GM23248 (cell line): ENCODE measurements at regions not wholly inside any gene's neighbourhood (a gene's known extent, or its start where the extent isn't known, plus 50 kb on each side); places are given as distances from the start of the nearest gene placed in this dataset.

Experiments
- EZH2 ChIP-seq: fragments of 200-600 bp; sonication (generic); IDR thresholded peaks from 2 replicates; pipeline ENCODE4 v1.6.1; 2018; ENCODE audit warnings: antibody characterized with exemption, mild to moderate bottlenecking; ENCODE audit not compliant: insufficient read depth, poor library complexity, severe bottlenecking
- EZH2phosphoT487 ChIP-seq: fragments of 200-600 bp; sonication (generic); IDR thresholded peaks from 2 replicates; pipeline ENCODE4 v1.6.1; 2018; ENCODE audit warnings: antibody characterized with exemption, moderate library complexity, mild to moderate bottlenecking, low read depth; ENCODE audit not compliant: insufficient read depth

GRCh38 chr6:90365002-90365401 is 68.4 kb upstream of the BACH2 start:
- no peak for TF ChIP-seq EZH2
- no peak for TF ChIP-seq EZH2phosphoT487
